MV-4-11 (cell line): ENCODE measurements at regions not wholly inside any gene's neighbourhood (a gene's known extent, or its start where the extent isn't known, plus 50 kb on each side); places are given as distances from the start of the nearest gene placed in this dataset.

Source experiments
- DNase-seq: peaks from one replicate; lab custom pipeline; 2025; lab: John Stamatoyannopoulos, UW

- DNase-seq = no peak
Measured at GRCh38 chr14:97443412-97443811, 646.2 kb downstream of the VRK1 start.

DNA sequence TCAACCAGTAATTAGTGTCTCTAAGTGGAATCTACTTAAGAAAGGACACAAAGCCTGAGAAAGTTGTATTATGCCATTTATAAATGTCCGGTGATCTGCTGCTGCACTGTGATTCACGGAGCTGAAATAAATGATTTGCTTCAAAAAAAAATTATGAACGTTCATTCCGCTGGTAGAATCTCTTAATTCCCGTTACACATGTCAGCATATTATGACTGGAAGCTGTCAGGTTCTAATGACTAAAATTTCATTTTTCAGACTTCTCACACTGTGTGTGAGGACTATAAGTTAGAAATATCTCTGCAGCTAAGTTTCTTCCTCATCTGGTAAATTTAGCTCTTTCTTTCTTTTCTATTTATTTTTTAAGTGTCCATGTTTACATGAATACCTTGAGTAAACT is 647.1 kb downstream of the VRK1 start:
- no peak for DNase-seq

GRCh38 chr14:97445367-97445766 is 648.2 kb downstream of the VRK1 start:
- no peak for DNase-seq

- no peak for DNase-seq
Measured at GRCh38 chr14:97446087-97446486, 648.9 kb downstream of the VRK1 start.

DNA sequence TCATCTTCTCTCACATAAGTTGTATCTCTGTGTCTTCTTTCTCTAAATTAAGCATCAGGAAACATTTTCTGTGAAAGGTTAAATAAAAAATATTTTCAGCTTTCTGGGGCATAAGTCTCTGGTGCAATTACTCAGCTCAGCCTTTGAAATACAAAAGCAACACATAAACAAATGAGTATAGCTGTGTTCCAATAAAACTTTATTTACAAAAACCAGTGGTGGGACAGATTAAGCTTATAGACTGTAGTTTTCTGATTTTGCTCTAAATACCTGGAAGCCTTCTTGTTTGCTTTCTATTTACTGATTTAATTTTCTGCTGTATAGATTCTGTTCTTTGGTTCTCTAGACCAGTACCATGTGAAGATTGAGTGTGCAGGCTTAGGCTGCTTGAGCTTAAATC is 655.1 kb downstream of the VRK1 start:
- no peak for DNase-seq

GRCh38 chr14:97453991-97454390 is 656.8 kb downstream of the VRK1 start:
- no peak for DNase-seq

DNA sequence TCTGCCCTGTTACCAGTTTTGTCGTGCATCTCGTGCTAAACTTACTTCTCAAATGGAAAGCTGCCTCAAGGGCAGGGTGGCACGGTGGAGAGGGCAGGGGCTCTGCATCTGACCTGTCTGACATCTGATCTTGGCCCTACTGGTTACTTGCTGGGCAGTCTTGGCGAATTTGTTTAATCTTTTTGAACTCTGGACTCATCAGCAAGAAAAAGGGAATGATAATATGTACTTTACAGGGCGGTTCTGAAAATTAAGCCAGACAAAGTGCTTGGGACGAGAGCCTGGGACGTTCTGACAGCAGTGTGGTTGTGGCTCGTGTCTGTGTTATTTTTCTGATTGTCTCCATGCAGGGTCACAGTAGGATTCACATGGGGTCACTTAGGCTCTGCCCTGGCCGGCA is 659.3 kb downstream of the VRK1 start:
- DNase-seq = no peak

GRCh38 chr14:97456958-97457357 is 659.8 kb downstream of the VRK1 start:
- no peak for DNase-seq

- DNase-seq = no peak
Measured at GRCh38 chr14:97457575-97458085, 660.4 kb downstream of the VRK1 start.

- no peak for DNase-seq
Measured at GRCh38 chr14:97458255-97458654, 661.1 kb downstream of the VRK1 start.

DNA sequence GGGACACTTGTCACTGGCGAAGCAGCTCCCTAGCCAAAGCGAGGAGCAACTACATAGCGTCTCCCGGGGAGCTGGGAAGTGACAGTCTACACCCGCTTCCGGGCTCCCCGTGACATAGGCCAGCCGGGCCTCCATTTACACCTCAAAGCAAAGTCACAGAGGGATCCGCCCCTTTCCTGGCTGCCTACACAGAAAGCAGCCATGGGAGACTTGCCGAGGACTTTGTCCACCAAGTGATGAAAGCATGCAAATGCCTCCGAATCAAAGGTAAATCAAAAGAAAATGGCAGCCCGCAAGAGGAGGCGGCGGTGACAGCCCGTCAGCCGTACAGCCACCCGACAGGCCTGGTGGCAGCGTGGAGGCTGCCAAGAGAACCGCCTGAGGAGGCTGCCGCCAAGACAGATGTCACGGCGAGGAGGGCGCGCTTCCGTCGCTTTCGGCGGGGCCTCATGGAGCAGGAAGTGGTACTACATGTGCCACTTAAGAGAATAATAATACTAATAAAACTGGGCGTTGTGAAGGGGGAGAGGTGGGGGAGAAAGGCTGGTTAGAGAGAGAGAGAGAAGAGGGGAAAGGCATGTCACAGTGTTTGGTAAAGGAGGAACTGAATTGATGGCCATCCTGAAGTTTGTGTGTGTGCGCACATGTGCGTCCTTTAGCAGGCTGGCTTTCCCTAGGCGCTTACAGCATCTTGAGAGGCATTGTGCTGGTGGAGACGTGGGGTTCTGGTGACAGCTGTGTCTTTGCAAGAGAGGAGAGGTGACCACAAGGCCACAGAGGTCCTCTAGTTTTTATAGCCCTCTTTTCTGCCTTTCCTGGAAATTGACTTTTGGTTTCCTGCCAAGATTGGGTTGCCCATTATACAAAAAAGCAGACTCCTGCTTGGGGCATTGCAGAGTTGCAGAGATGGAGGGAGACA is 661.7 kb downstream of the VRK1 start:
- no peak for DNase-seq

- DNase-seq = no peak
Measured at GRCh38 chr14:97462081-97462480, 664.9 kb downstream of the VRK1 start.

- DNase-seq = no peak
Measured at GRCh38 chr14:97468220-97468619, 671.0 kb downstream of the VRK1 start.

DNA sequence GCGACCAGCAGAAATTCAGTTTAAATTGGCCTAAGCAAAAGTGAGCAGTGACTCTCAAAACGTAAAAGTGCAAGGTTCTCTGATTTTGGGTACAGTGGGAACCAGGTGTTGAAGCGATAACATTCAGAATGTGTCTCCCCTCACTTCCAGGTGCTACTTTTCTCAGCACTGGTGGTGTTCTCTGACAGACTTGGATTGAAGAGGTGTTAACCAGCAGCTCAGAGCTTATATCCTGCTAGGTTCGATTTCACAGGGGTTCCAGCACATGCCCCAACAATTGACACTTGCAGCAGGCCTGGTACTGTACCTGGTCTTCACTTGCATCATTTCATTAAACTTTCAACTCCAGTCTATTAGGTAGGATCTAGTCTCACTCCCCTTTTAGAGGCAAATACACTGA is 680.2 kb downstream of the VRK1 start:
- DNase-seq = no peak

DNA sequence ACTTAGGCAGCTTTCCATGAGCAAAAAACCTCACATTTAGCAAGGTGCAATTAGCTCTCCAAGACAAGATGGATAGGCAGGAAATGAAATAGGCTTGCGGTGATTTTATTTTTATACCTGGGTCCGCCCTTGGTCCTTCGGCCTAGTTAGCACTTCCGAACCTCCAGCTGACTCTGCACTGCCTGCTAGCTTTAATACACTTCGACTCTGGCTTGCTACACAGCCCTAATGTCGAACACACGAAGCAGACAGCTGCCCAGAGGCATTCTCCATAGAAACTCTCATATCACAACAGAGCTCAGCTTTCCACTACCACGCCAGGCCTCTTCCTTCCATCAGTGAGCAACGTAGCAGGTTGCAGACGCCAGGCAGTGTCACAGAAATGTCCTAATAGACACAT is 688.0 kb downstream of the VRK1 start:
- no peak for DNase-seq

DNA sequence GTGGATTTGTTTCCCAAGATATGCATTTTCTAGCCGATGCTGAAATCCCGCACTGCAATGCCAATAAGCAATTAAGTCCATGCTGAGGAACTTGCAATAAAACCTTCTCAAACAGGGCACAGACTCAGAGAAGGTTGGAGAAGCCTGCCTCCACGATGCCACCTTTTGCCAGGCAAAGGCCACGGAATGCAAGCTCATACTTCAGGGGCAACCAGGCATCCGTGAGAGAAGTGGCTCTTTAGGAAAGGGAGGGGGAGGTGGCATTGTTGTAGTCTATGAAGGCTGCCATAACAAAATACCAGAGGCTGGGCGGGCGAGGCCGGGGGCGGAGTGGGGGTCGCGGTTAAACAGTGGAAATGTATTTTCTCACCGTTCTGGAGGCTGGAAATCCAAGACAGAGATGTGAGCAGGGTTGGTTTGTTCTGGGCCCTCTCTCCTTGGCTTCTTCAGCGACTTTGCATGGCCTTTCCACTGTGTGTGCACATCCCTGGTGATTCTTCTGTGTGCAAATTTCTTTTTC is 689.5 kb downstream of the VRK1 start:
- no peak for DNase-seq

- DNase-seq = no peak
Measured at GRCh38 chr14:97489750-97490149, 692.6 kb downstream of the VRK1 start.

DNA sequence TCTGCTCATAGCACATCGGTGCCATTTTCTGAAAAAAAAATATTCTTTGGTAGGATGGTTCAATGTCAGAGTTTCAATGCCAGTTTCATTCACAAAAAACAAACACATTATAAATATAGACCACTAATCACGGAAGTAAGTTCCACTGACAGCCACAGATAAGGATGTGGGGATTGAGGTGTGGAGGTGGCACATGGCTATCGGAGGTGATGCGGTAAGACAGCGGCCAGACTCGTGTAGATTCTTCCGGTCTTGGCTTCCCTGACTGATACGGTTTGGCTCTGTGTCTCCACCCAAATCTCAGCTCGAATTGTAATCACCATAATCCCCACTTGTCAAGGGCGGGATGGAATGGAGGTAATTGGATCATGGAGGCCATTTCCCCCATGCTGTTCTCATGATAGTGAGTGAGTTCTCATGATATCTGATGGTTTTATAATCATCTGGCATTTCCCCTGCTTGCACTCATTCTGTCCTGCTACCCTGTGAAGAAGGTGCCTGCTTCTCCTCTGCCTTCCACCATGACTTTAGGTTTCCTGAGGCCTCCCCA is 693.4 kb downstream of the VRK1 start:
- no peak for DNase-seq

GRCh38 chr14:97491697-97492096 is 694.5 kb downstream of the VRK1 start:
- DNase-seq = no peak

DNA sequence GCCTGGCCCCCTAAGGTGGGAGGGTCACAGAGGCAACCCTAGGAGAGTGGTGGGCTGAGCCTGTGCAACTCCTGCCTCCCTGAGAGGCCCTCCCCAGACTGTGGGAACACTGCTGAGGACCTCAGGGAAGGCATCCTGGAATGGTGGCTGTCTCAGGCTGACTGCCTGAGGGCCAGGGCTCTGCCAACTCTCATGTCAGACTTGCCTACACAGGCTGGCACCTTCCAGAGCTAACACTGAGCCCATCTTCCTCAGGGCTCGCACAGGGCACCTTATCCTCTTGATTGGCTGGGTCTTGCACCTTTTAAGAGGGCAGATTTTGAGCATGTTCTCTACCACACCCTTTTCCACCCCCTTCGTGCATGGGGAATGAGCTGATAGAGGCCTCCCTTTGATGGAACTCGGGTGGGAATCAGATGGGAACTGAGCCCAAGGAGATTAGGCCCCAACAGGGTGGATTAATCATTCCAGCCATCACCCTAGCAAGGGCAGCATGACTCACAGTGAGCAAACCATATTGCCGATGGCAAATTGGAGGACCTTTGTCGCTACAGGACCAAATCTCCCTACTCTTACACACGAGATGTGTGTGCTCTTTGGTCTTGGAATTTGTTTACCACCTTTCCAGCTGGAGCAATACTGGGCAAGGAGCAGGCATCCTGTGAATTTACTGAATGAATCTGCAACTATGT is 702.8 kb downstream of the VRK1 start:
- DNase-seq = no peak

DNA sequence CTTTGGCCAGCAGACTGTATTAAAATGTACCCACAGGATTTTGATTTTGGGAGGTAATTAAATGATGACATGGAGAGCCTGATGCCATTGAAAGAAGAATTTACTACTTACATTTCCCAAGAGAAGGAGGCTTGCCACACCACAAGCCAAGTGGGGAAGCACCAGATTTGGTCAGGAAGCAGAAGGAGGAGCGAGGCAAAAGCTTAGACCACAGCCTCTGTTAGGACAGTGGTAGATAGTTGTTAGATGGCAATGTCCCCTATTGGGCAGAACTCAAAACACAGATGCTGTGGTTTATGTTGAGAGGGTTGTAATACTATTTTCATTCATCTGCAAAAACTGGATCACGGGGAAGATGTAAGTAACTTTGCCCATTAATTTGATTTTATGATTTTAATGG is 709.4 kb downstream of the VRK1 start:
- DNase-seq = no peak

- DNase-seq = no peak
Measured at GRCh38 chr14:97513891-97514290, 716.7 kb downstream of the VRK1 start.
